Neutrophil (primary cell): ENCODE measurements at regions not wholly inside any gene's neighbourhood (a gene's known extent, or its start where the extent isn't known, plus 50 kb on each side); places are given as distances from the start of the nearest gene placed in this dataset.

Experiments used
- H3K27ac ChIP-seq: fragments of 200-600 bp; sonication (generic); 2 replicates; pipeline ENCODE4 v1.5.1; 2016; ENCODE audit warnings: mild to moderate bottlenecking, moderate library complexity
- H3K27me3 ChIP-seq: fragments of 200-600 bp; sonication (generic); 2 replicates; pipeline ENCODE4 v1.6.0; 2016; ENCODE audit warnings: mild to moderate bottlenecking
- H3K36me3 ChIP-seq: fragments of 200-600 bp; sonication (generic); 2 replicates; pipeline ENCODE4 v1.5.1; 2017
- H3K4me1 ChIP-seq, 2 experiments: fragments of 200-600 bp in 1 of 2; sonication (generic) in 1 of 2; 1 replicate in 1 of 2; 2 replicates in 1 of 2; pipeline versions ENCODE4 v1.5.1 to v1.6.1; 2013 to 2016; ENCODE audit warnings: low read depth in 1 of 2, low read length in 1 of 2, mild to moderate bottlenecking in 1 of 2, moderate library complexity in 1 of 2; ENCODE audit not compliant: control insufficient read depth in 1 of 2, insufficient read depth in 1 of 2
- H3K4me3 ChIP-seq, 2 experiments: fragments of 200-600 bp in 1 of 2; sonication (generic) in 1 of 2; 1 replicate in 1 of 2; 2 replicates in 1 of 2; pipeline ENCODE4 v1.5.1; 2013 to 2016; ENCODE audit warnings: low read depth in 1 of 2, low read length in 1 of 2, mild to moderate bottlenecking in 1 of 2, moderate library complexity in 1 of 2
- H3K9me3 ChIP-seq: fragments of 200-600 bp; sonication (generic); 2 replicates; pipeline ENCODE4 v1.5.1; 2016
- CTCF ChIP-seq: fragments of 200-600 bp; sonication (generic); IDR thresholded peaks from 2 replicates; pipeline ENCODE4 v1.5.1; 2016; ENCODE audit warnings: antibody characterized with exemption

GRCh38 chr10:28959850-28960501 lies 282.7 kb downstream of the BAMBI start:
- Histone ChIP-seq H3K4me1 (no peaks in the 10 kb centered on the region), H3K4me3 (no peak overlapping the region), H3K36me3 (no peaks in the 10 kb centered on the region), H3K9me3 (no peaks in the 10 kb centered on the region), H3K27me3 (peaks cover 12% of the 10 kb centered on the region), H3K27ac (no peak overlapping the region)
- TF ChIP-seq CTCF, result no peak

- Histone ChIP-seq H3K36me3 (no peaks in the 10 kb centered on the region), H3K9me3 (no peaks in the 10 kb centered on the region), H3K27ac (no peak overlapping the region), H3K4me3 (no peak overlapping the region), H3K4me1 (no peaks in the 10 kb centered on the region), H3K27me3 (peaks cover 19% of the 10 kb centered on the region)
- TF ChIP-seq CTCF, result no peak
Measured at GRCh38 chr10:28962768-28963167, 285.4 kb downstream of the BAMBI start.

- Histone ChIP-seq H3K36me3 (no peaks in the 10 kb centered on the region), H3K27ac (no peak overlapping the region), H3K9me3 (no peaks in the 10 kb centered on the region), H3K4me1 (no peaks in the 10 kb centered on the region), H3K4me3 (no peak overlapping the region), H3K27me3 (peaks cover 19% of the 10 kb centered on the region)
- TF ChIP-seq CTCF, result no peak
Measured at GRCh38 chr10:28963539-28964221, 286.4 kb downstream of the BAMBI start.

GRCh38 chr10:28965937-28966336 lies 288.6 kb downstream of the BAMBI start:
- Histone ChIP-seq H3K27me3 (peaks cover 21% of the 10 kb centered on the region), H3K9me3 (no peaks in the 10 kb centered on the region), H3K27ac (no peak overlapping the region), H3K4me1 (no peaks in the 10 kb centered on the region), H3K4me3 (no peak overlapping the region), H3K36me3 (no peaks in the 10 kb centered on the region)
- TF ChIP-seq CTCF, result no peak

GRCh38 chr10:28967031-28967430 lies 289.7 kb downstream of the BAMBI start:
- no peaks in the 10 kb centered on the region for H3K36me3 ChIP-seq
- TF ChIP-seq CTCF, result no peak
- no peaks in the 10 kb centered on the region for H3K9me3 ChIP-seq
- no peak overlapping the region for H3K4me3 ChIP-seq
- peaks cover 21% of the 10 kb centered on the region for H3K27me3 ChIP-seq
- H3K27ac ChIP-seq, result no peak overlapping the region
- no peaks in the 10 kb centered on the region for H3K4me1 ChIP-seq
